ENCODE measurements at regions not wholly inside any gene's neighbourhood (a gene's known extent, or its start where the extent isn't known, plus 50 kb on each side); places are given as distances from the start of the nearest gene placed in this dataset.

DNA sequence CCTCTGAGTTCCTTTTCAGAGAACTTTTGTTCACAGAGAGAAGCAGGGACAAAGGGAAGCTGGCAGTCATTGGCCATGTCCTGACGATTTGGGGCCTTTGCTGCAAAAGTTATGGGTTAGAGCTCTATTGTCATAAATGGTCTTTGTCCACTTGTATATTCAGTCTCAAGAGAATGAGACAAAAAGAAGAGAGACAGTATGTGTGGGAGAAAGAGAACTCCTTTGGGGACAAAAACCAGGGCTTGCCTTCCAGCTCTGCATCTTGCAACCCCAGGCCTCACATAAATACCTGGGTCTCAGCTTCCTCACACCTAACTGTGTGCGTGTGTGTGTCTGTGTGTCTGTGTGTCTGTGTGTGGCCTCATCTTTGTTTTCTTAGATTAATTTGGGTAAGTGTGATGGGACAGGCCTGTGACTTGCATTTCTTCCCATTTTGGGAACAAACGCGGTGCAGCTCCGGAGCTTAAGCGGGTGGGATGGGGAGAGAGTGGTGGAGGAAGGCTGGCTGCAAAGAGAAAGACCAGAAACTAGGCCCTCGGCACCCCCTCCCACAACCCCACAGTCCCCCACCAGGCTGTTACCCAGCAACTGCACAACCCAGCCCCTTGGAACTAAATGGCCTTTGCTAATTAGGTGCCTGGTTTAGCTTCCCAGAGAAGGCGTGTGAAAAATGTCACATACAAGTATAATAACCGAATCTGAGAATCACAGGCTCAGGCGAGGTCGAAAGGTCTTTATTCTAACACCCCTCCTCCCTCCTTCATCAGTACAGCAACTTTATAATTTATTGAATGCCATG, 376.9 kb downstream of the CDK5RAP2 start:
- TF ChIP-seq CTCF (IDR thresholded peaks at IDR 0.05), result no peak
- TF ChIP-seq POLR2A (IDR thresholded peaks at IDR 0.05), result no peak
